Left colon (tissue), 2 donors: ENCODE measurements at regions not wholly inside any gene's neighbourhood (a gene's known extent, or its start where the extent isn't known, plus 50 kb on each side); places are given as distances from the start of the nearest gene placed in this dataset.
A peak's percentile ranks its signal among the peaks of the same experiment; 100 is the strongest.

Experiments
- ATAC-seq: fragments of 200-7000 bp; cut with Tn5 transposase; one replicate; pipeline ENCODE4 v1.9.1; 2020; ENCODE audit warnings: mild to moderate bottlenecking, moderate library complexity
- DNase-seq, 2 donors: peaks; one replicate each; pipeline ENCODE4 v3.0.0-alpha.2; 2020
- intact Hi-C, 2 donors: fragments of 100-400 bp; cut with DNase I in 1 of 2; cut with micrococcal nuclease in 1 of 2; formaldehyde crosslinking; loops; one replicate each; pipeline versions ENCODE4 v1.11.2 to v1.14.0; 2022; cut with DNase I, micrococcal nuclease
- donor health status: DM: no; HTN: no; CAD: no.
- donor health status: DM: yes; HTN: yes; CAD: no.

DNA sequence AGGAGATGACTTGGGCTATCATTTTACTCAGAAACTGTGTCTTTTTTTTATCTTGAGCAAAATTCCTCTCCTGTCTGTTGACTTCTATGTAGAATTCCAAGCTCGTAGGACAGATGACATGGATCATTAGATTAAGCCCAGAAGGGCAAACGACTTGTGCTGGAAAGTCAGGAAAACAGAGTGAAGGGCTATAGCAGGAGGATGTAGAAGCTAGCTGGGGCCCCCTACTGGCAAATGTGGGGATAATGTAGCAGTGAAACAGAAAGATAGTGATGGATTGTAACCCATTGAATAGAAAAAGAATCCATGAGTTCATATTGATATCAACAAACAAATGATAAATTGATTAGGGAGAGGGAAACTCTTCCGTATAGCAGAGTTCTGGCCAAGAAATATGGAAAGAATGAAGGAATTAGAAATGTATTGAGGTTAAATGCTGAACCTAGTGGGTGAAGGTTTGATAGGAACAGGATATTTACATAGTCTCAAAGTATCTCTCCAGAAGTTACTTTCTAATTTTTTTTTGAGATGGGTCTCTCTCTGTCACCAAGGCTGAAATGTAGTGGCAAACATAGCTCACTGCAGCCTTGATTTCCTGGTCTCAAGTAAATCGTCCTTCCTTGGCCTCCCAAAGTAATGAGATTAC lies 103.6 kb downstream of the LYZL1 start:
- ATAC-seq = peak; percentile 57
- intact Hi-C loops = loop anchor here in 1 of 2 donors (5.0 kb wide), 1 partner anchor 45 kb away; no protein-coding TSS in a partner anchor
- peak in 1 of 2 donors; percentile 36 for DNase-seq

DNA sequence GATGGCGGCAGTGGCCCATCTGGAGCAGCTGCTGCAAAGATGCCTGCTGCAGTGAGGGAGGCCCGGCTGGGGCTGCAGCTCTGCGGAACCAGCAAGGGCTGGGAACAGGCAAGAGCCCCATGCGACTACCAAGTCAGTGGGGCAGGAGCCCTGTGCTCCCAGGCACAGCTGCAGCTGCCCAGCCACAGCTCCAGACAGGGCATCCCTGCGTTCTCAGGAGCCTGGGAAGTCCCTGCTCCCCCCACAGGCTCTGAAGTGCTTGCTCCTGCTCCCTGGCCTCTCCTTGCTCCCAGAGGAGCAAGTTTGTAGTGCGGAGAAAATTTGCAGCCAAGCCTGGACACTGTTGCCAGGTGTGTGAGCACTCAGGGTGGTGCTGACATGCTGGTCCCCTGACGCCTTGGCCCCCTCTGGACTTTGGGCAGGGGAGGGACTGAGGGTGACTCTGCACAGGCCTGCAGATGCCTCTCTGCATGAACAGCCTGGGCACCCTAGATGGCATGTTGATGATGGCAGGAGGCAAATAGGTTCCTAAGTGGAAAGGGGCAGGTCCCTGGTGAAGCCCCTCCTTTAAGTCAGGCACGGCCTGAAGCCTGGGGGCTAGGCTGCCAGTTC lies 105.6 kb downstream of the LYZL1 start:
- DNase-seq (no peak), ATAC-seq (no peak)
- intact Hi-C loops = loop anchor here in 1 of 2 donors (5.0 kb wide), 1 partner anchor 43 kb away; no protein-coding TSS in a partner anchor

DNA sequence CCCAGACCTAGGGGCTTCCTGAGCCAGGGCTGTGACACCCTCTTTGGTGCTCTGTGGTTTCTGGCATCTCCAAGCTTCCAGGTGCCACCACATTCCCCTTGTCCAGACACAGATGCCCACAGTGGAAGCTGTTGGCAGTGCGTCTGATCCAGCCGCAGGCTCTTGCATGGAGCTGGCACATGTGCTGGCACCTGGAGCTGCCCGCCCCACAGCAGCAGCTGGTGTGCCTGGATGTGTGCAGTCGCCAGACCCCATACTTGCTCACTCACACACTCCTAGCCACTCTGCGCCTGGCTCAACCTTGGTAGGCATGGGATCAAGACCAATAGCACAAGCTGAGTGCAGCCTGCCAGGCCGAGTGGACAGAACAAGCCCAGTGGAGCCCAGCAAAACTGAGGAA lies 106.5 kb downstream of the LYZL1 start:
- DNase-seq (no peak), ATAC-seq (no peak)
- intact Hi-C loops = no loop called here

DNA sequence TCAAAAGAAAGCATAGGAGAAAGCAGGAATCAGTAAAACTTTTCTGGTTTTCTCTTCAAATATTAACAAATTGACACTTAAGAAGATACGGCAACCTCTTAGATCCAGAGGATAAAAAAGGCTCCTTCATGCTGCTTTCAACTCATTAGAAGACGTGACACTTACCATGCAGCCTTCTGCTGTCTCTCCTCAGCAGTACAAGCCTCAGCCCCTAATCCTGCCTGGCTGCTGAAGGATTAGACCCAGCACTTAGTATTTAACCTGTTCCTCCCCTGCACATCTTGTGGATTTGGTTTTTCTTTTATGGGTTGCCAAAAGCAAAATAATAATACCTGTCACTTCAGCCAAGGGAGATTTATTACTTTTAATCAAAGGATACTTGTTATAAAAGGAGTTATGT lies 108.4 kb downstream of the LYZL1 start:
- ATAC-seq (no peak), DNase-seq (no peak)
- intact Hi-C loops = no loop called here

DNA sequence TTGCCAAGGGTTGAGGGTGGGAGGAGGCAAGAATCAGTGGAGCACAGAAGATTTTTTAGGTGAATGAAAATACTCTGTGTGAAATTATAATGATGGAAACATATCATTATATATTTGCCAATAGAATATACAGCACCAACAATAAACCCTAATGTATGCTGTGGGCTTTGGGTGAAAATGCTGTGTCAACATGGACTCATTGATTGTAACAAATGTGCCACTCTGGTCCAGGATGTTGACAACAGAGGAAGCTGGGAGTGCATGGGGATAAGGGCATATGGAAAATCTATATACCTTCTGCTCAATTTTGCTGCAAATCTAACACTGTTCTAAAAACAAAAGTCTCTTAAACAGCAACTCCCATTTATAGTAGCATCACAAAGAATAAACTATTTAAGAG lies 114.3 kb downstream of the LYZL1 start:
- ATAC-seq = no peak
- intact Hi-C loops = no loop called here
- DNase-seq = no peak

DNA sequence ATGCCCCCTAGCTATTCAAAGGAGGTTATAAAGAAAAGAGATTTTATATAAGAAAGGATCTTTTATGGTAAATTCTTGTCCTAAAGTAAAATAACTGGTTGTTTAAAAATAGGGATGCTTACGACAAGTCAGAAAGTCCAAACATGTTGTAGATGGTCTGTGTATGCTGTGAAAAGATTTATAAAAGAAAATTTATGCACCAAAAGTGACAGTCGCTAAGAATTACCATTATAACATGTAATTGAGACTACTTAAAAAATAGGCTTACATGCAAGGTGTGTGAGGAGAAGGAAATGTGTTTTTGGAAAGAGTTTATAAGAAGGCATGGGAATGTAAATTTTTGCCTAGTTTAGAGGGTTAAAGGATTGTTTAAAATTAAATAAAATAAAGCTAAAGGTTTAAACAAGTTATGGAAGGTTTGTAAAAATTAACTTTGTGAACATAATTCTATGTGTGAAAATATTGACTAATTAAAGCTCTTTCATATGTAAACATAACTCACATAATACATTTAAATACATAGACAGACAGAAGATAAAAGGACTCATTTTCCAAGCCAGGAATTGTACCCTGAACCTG lies 118.5 kb downstream of the LYZL1 start:
- intact Hi-C loops = no loop called here
- DNase-seq = no peak
- no peak for ATAC-seq
